H9 (cell line): ENCODE measurements at regions not wholly inside any gene's neighbourhood (a gene's known extent, or its start where the extent isn't known, plus 50 kb on each side); places are given as distances from the start of the nearest gene placed in this dataset.

Experiments
- DNase-seq: peaks from one replicate; pipeline ENCODE4 v3.0.0-alpha.2; 2017
- H2AFZ ChIP-seq: one replicate; pipeline ENCODE4 v1.6.1; 2013; ENCODE audit warnings: mild to moderate bottlenecking, low read length, control low read depth, moderate library complexity
- H2AK5ac ChIP-seq: 2 replicates; pipeline ENCODE4 v1.6.1; 2013; ENCODE audit warnings: low read length, control low read depth, mixed read lengths; ENCODE audit not compliant: insufficient read length
- H2BK120ac ChIP-seq: one replicate; pipeline ENCODE4 v1.6.1; 2013; ENCODE audit warnings: low read depth, mild to moderate bottlenecking, low read length, control low read depth, inconsistent platforms; ENCODE audit not compliant: poor library complexity, severe bottlenecking
- H2BK12ac ChIP-seq: 2 replicates; pipeline ENCODE4 v1.6.1; 2013; ENCODE audit warnings: low read length, control low read depth, mixed read lengths, low read depth; ENCODE audit not compliant: insufficient read length
- H2BK15ac ChIP-seq: 2 replicates; pipeline ENCODE4 v1.6.1; 2013; ENCODE audit warnings: low read depth, low read length, control low read depth
- H2BK20ac ChIP-seq: one replicate; pipeline ENCODE4 v1.6.1; 2013; ENCODE audit warnings: low read depth, mild to moderate bottlenecking, low read length, control low read depth, inconsistent platforms; ENCODE audit not compliant: poor library complexity, severe bottlenecking
- H2BK5ac ChIP-seq: 2 replicates; pipeline ENCODE4 v1.6.1; 2013; ENCODE audit warnings: low read length, control low read depth, mixed read lengths; ENCODE audit not compliant: insufficient read length
- H3K14ac ChIP-seq: 2 replicates; pipeline ENCODE4 v1.6.1; 2013; ENCODE audit warnings: low read length, control low read depth; ENCODE audit not compliant: insufficient read depth
- H3K18ac ChIP-seq: 2 replicates; pipeline ENCODE4 v1.6.1; 2013; ENCODE audit warnings: low read depth, mild to moderate bottlenecking, mixed read lengths, low read length, control low read depth; ENCODE audit not compliant: insufficient read length
- H3K23ac ChIP-seq: 2 replicates; pipeline ENCODE4 v1.6.1; 2013; ENCODE audit warnings: low read length, control low read depth, mixed read lengths, low read depth; ENCODE audit not compliant: insufficient read length
- H3K23me2 ChIP-seq: 2 replicates; pipeline ENCODE4 v1.6.1; 2013; ENCODE audit warnings: low read depth, mild to moderate bottlenecking, mixed read lengths, low read length, control low read depth; ENCODE audit not compliant: insufficient read length, poor library complexity, severe bottlenecking
- H3K27ac ChIP-seq: 2 replicates; pipeline ENCODE4 v1.5.1; 2013; ENCODE audit warnings: low read length, control low read depth, mixed read lengths, low read depth; ENCODE audit not compliant: insufficient read length
- H3K27me3 ChIP-seq: 2 replicates; pipeline ENCODE4 v1.6.1; 2013; ENCODE audit warnings: low read length, control low read depth, inconsistent platforms; ENCODE audit not compliant: insufficient read depth
- H3K4ac ChIP-seq: 2 replicates; pipeline ENCODE4 v1.6.1; 2013; ENCODE audit warnings: low read depth, mild to moderate bottlenecking, control low read depth, inconsistent platforms, low read length, moderate library complexity
- H3K4me1 ChIP-seq: 2 replicates; pipeline ENCODE4 v1.6.1; 2013; ENCODE audit warnings: low read length, control low read depth, inconsistent platforms; ENCODE audit not compliant: insufficient read depth
- H3K4me2 ChIP-seq: 2 replicates; pipeline ENCODE4 v1.6.1; 2013; ENCODE audit warnings: low read length, control low read depth, mixed read lengths; ENCODE audit not compliant: insufficient read length, insufficient read depth
- H3K56ac ChIP-seq: 2 replicates; pipeline ENCODE4 v1.6.1; 2013; ENCODE audit warnings: low read depth, mild to moderate bottlenecking, mixed read lengths, low read length, control low read depth; ENCODE audit not compliant: insufficient read length
- H3K79me1 ChIP-seq: 2 replicates; pipeline ENCODE4 v1.6.1; 2013; ENCODE audit warnings: low read depth, mild to moderate bottlenecking, moderate library complexity, low read length, control low read depth, inconsistent platforms; ENCODE audit not compliant: insufficient read depth, poor library complexity, severe bottlenecking
- H3K79me2 ChIP-seq: 2 replicates; pipeline ENCODE4 v1.6.1; 2013; ENCODE audit warnings: low read length, control low read depth, inconsistent platforms; ENCODE audit not compliant: insufficient read depth
- H3K9ac ChIP-seq: 2 replicates; pipeline ENCODE4 v1.6.1; 2013; ENCODE audit warnings: low read length, control low read depth, mixed read lengths; ENCODE audit not compliant: insufficient read length; ENCODE audit errors: extremely low read depth
- H3K9me3 ChIP-seq: one replicate; pipeline ENCODE4 v1.6.1; 2013; ENCODE audit warnings: low read depth, low read length, inconsistent platforms; ENCODE audit not compliant: control insufficient read depth
- H3T11ph ChIP-seq: one replicate; pipeline ENCODE4 v1.6.1; 2013; ENCODE audit warnings: mild to moderate bottlenecking, low read length, control low read depth, inconsistent platforms
- H4K20me1 ChIP-seq: one replicate; pipeline ENCODE4 v1.6.1; 2013; ENCODE audit not compliant: control insufficient read depth, insufficient read length, insufficient read depth
- H4K5ac ChIP-seq: 2 replicates; pipeline ENCODE4 v1.6.1; 2013; ENCODE audit warnings: low read depth, mild to moderate bottlenecking, mixed read lengths, low read length, control low read depth; ENCODE audit not compliant: insufficient read length
- H4K8ac ChIP-seq: replicated peaks from 2 replicates; pipeline ENCODE4 v1.6.1; 2013; ENCODE audit warnings: low read length, control low read depth, mixed read lengths, low read depth; ENCODE audit not compliant: insufficient read length
- H4K91ac ChIP-seq: 2 replicates; pipeline ENCODE4 v1.6.1; 2013; ENCODE audit warnings: low read depth, mild to moderate bottlenecking, moderate library complexity, mixed read lengths, low read length, control low read depth; ENCODE audit not compliant: insufficient read length
- H3K27ac Mint-ChIP-seq, 3 experiments: 2 replicates in 2 of 3; 3 replicates in 1 of 3; pipeline ENCODE4 v1.8.0; 2020 to 2021; ENCODE audit warnings: mixed read lengths in 3 of 3, mild to moderate bottlenecking in 1 of 3, moderate library complexity in 1 of 3
- H3K27me3 Mint-ChIP-seq: 2 replicates; pipeline ENCODE4 v1.8.0; 2021; ENCODE audit warnings: low read depth, mild to moderate bottlenecking, moderate library complexity, mixed read lengths
- H3K36me3 Mint-ChIP-seq, 3 experiments: 2 replicates in 2 of 3; 3 replicates in 1 of 3; pipeline ENCODE4 v1.8.0; 2020 to 2021; ENCODE audit warnings: low read depth in 3 of 3, mixed read lengths in 3 of 3; ENCODE audit not compliant: insufficient read depth in 1 of 3
- H3K4me1 Mint-ChIP-seq, 2 experiments: 2 replicates each; pipeline ENCODE4 v1.8.0; 2020; ENCODE audit warnings: mixed read lengths in 2 of 2
- H3K4me3 Mint-ChIP-seq, 2 experiments: 2 replicates in 1 of 2; 3 replicates in 1 of 2; pipeline ENCODE4 v1.8.0; 2020 to 2021; ENCODE audit warnings: mild to moderate bottlenecking in 2 of 2, mixed read lengths in 2 of 2, moderate library complexity in 1 of 2
- H3K9me3 Mint-ChIP-seq, 2 experiments: 2 replicates in 1 of 2; 3 replicates in 1 of 2; pipeline ENCODE4 v1.8.0; 2020; ENCODE audit warnings: mild to moderate bottlenecking in 2 of 2, mixed read lengths in 2 of 2, moderate library complexity in 1 of 2
- WGBS: extraction: QIAGEN DNeasy Blood & Tissue Kit; methylation state at CpG from one replicate; pipeline ENCODE4 v1.1.7; 2013; ENCODE audit warnings: missing lambda C conversion rate, low lambda C conversion rate, mixed read lengths; ENCODE audit not compliant: insufficient read length; ENCODE audit errors: extremely low coverage; 5-methylcytosine and 5-hydroxymethylcytosine counted together
- TF ChIP-seq, protein P1 (sequence below): fragments of 200-600 bp; sonication (generic); conservative IDR thresholded peaks from 3 replicates; pipeline ENCODE4 v1.8.0; 2021; ENCODE audit warnings: antibody characterized with exemption, mild to moderate bottlenecking

GRCh38 chr4:139606579-139607501 is 50.8 kb upstream of the SETD7 start:
- Histone ChIP-seq H3K4me2 (no peak overlapping the region), H3K27ac (no peak overlapping the region)
- peaks cover 17 to 24% of the 10 kb centered on the region in 2 experiments for H3K4me1 Mint-ChIP-seq

More at GRCh38 chr4:139606579-139607501, 50.8 kb upstream of the SETD7 start:
- no peak overlapping the region for H3K23ac ChIP-seq
- H2AK5ac ChIP-seq = no peak overlapping the region
- H4K91ac ChIP-seq = no peak overlapping the region
- no peaks in the 10 kb centered on the region for H4K20me1 ChIP-seq
- H3K18ac ChIP-seq = no peak overlapping the region
- H3K27me3 Mint-ChIP-seq = peaks cover 31% of the 10 kb centered on the region
- H2BK20ac ChIP-seq = no peak overlapping the region
- DNase-seq = no peak
- no peaks in the 10 kb centered on the region for H3K79me2 ChIP-seq
- H3K36me3 Mint-ChIP-seq = no peaks in the 10 kb centered on the region
- WGBS = no CpG with 5 or more reads among the region's 18 CpGs
- H2AFZ ChIP-seq = no peak overlapping the region
- no peak overlapping the region for H3K4ac ChIP-seq
- no peak overlapping the region for H4K8ac ChIP-seq
- TF ChIP-seq, protein P1, sequence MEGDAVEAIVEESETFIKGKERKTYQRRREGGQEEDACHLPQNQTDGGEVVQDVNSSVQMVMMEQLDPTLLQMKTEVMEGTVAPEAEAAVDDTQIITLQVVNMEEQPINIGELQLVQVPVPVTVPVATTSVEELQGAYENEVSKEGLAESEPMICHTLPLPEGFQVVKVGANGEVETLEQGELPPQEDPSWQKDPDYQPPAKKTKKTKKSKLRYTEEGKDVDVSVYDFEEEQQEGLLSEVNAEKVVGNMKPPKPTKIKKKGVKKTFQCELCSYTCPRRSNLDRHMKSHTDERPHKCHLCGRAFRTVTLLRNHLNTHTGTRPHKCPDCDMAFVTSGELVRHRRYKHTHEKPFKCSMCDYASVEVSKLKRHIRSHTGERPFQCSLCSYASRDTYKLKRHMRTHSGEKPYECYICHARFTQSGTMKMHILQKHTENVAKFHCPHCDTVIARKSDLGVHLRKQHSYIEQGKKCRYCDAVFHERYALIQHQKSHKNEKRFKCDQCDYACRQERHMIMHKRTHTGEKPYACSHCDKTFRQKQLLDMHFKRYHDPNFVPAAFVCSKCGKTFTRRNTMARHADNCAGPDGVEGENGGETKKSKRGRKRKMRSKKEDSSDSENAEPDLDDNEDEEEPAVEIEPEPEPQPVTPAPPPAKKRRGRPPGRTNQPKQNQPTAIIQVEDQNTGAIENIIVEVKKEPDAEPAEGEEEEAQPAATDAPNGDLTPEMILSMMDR = peak; percentile 19; the same call in 2 of the 3 replicates
- H3K9me3 ChIP-seq = no peaks in the 10 kb centered on the region
- H3K27ac Mint-ChIP-seq = peak overlapping the region in 1 of 3 experiments; percentile 72; a peak in 3 of 7 replicates
- no peak overlapping the region for H3T11ph ChIP-seq
- no peaks in the 10 kb centered on the region for H3K23me2 ChIP-seq
- H3K4me3 Mint-ChIP-seq = no peak overlapping the region
- no peak overlapping the region for H3K9ac ChIP-seq
- no peaks in the 10 kb centered on the region for H3K27me3 ChIP-seq
- H3K14ac ChIP-seq = no peak overlapping the region
- no peak overlapping the region for H3K56ac ChIP-seq
- peaks cover 0 to 7% of the 10 kb centered on the region in 2 experiments; a peak in 2 of 5 replicates for H3K9me3 Mint-ChIP-seq
- no peak overlapping the region for H2BK5ac ChIP-seq
- H3K4me1 ChIP-seq = no peaks in the 10 kb centered on the region
- no peak overlapping the region for H4K5ac ChIP-seq
- H2BK15ac ChIP-seq = no peak overlapping the region
- no peaks in the 10 kb centered on the region for H3K79me1 ChIP-seq
- no peak overlapping the region for H2BK12ac ChIP-seq
- no peak overlapping the region for H2BK120ac ChIP-seq
